ENCODE measurements at regions not wholly inside any gene's neighbourhood (a gene's known extent, or its start where the extent isn't known, plus 50 kb on each side); places are given as distances from the start of the nearest gene placed in this dataset.

GRCh38 chrX:10875995-10876394 lies 235.1 kb upstream of the HCCS start:
- TF ChIP-seq, protein P1, sequence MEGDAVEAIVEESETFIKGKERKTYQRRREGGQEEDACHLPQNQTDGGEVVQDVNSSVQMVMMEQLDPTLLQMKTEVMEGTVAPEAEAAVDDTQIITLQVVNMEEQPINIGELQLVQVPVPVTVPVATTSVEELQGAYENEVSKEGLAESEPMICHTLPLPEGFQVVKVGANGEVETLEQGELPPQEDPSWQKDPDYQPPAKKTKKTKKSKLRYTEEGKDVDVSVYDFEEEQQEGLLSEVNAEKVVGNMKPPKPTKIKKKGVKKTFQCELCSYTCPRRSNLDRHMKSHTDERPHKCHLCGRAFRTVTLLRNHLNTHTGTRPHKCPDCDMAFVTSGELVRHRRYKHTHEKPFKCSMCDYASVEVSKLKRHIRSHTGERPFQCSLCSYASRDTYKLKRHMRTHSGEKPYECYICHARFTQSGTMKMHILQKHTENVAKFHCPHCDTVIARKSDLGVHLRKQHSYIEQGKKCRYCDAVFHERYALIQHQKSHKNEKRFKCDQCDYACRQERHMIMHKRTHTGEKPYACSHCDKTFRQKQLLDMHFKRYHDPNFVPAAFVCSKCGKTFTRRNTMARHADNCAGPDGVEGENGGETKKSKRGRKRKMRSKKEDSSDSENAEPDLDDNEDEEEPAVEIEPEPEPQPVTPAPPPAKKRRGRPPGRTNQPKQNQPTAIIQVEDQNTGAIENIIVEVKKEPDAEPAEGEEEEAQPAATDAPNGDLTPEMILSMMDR (IDR thresholded peaks at IDR 0.05; ENCODE audit: low read length): no peak
- no peak for TF ChIP-seq EZH2 (IDR thresholded peaks at IDR 0.05; ENCODE audit: borderline replicate concordance, low read length)
